ENCODE measurements at regions not wholly inside any gene's neighbourhood (a gene's known extent, or its start where the extent isn't known, plus 50 kb on each side); places are given as distances from the start of the nearest gene placed in this dataset.

- no peak for DNase-seq
Observed at GRCh38 chr2:51237626-51238271, 205.8 kb upstream of the NRXN1 start.

GRCh38 chr2:51232027-51232426 is 200.1 kb upstream of the NRXN1 start:
- DNase-seq: no peak

- DNase-seq: no peak
Observed at GRCh38 chr2:51231071-51231470, 199.1 kb upstream of the NRXN1 start.

GRCh38 chr2:51225377-51225776 is 193.4 kb upstream of the NRXN1 start:
- no peak for DNase-seq

GRCh38 chr2:51224790-51225189 is 192.9 kb upstream of the NRXN1 start:
- no peak for DNase-seq

- DNase-seq: no peak
Observed at GRCh38 chr2:51222106-51222505, 190.2 kb upstream of the NRXN1 start.

- no peak for DNase-seq
Observed at GRCh38 chr2:51220606-51221005, 188.7 kb upstream of the NRXN1 start.

- DNase-seq: no peak
Observed at GRCh38 chr2:51220080-51220479, 188.1 kb upstream of the NRXN1 start.

GRCh38 chr2:51219468-51219867 is 187.5 kb upstream of the NRXN1 start:
- DNase-seq: no peak

- no peak for DNase-seq
Observed at GRCh38 chr2:51218047-51218446, 186.1 kb upstream of the NRXN1 start.

GRCh38 chr2:51213826-51214225 is 181.9 kb upstream of the NRXN1 start:
- DNase-seq: no peak

- no peak for DNase-seq
Observed at GRCh38 chr2:51212374-51212773, 180.4 kb upstream of the NRXN1 start.

- no peak for DNase-seq
Observed at GRCh38 chr2:51208521-51208920, 176.6 kb upstream of the NRXN1 start.

- no peak for DNase-seq
Observed at GRCh38 chr2:51201295-51201694, 169.4 kb upstream of the NRXN1 start.

- DNase-seq: no peak
Observed at GRCh38 chr2:51194656-51195055, 162.7 kb upstream of the NRXN1 start.

GRCh38 chr2:51170273-51170672 is 138.3 kb upstream of the NRXN1 start:
- DNase-seq: no peak

GRCh38 chr2:51165534-51166260 is 133.8 kb upstream of the NRXN1 start:
- DNase-seq: no peak

GRCh38 chr2:51158251-51158650 is 126.3 kb upstream of the NRXN1 start:
- DNase-seq: no peak

- DNase-seq: no peak
Observed at GRCh38 chr2:51153236-51153635, 121.3 kb upstream of the NRXN1 start.

- no peak for DNase-seq
Observed at GRCh38 chr2:51151490-51152140, 119.7 kb upstream of the NRXN1 start.

- no peak for DNase-seq
Observed at GRCh38 chr2:51149725-51150124, 117.8 kb upstream of the NRXN1 start.

GRCh38 chr2:51145761-51146160 is 113.8 kb upstream of the NRXN1 start:
- DNase-seq: no peak

- DNase-seq: no peak
Observed at GRCh38 chr2:51120754-51121280, 88.9 kb upstream of the NRXN1 start.

GRCh38 chr2:51111532-51111931 is 79.6 kb upstream of the NRXN1 start:
- no peak for DNase-seq

Measured in bone marrow (tissue), 2 donors.